GM18873 (cell line): ENCODE measurements at regions not wholly inside any gene's neighbourhood (a gene's known extent, or its start where the extent isn't known, plus 50 kb on each side); places are given as distances from the start of the nearest gene placed in this dataset.

ENCODE experiments used
- ATAC-seq: cut with Tn5 transposase; IDR thresholded peaks from one replicate; pipeline ENCODE4 v1.9.1; 2021; ENCODE audit warnings: mild to moderate bottlenecking, moderate library complexity, moderate number of reproducible peaks; ENCODE audit not compliant: unreplicated experiment, low FRiP score

- no peak for ATAC-seq
Observed at GRCh38 chr18:1875219-1875618, 696.1 kb downstream of the METTL4 start.

GRCh38 chr18:1884623-1885022 lies 686.7 kb downstream of the METTL4 start:
- no peak for ATAC-seq

- no peak for ATAC-seq
Observed at GRCh38 chr18:1891641-1892040, 679.7 kb downstream of the METTL4 start.

- ATAC-seq, result no peak
Observed at GRCh38 chr18:1892191-1892590, 679.1 kb downstream of the METTL4 start.

- no peak for ATAC-seq
Observed at GRCh38 chr18:1895456-1896185, 675.7 kb downstream of the METTL4 start.

- ATAC-seq, result no peak
Observed at GRCh38 chr18:1906421-1906820, 664.9 kb downstream of the METTL4 start.

- no peak for ATAC-seq
Observed at GRCh38 chr18:1907470-1908206, 663.7 kb downstream of the METTL4 start.

- no peak for ATAC-seq
Observed at GRCh38 chr18:1914489-1914888, 656.8 kb downstream of the METTL4 start.

- ATAC-seq, result no peak
Observed at GRCh38 chr18:1916869-1917523, 654.3 kb downstream of the METTL4 start.

- ATAC-seq, result no peak
Observed at GRCh38 chr18:1917569-1917968, 653.7 kb downstream of the METTL4 start.

- ATAC-seq, result no peak
Observed at GRCh38 chr18:1922066-1922465, 649.2 kb downstream of the METTL4 start.

- no peak for ATAC-seq
Observed at GRCh38 chr18:1928711-1929110, 642.6 kb downstream of the METTL4 start.

- no peak for ATAC-seq
Observed at GRCh38 chr18:1929720-1930119, 641.6 kb downstream of the METTL4 start.

- ATAC-seq, result no peak
Observed at GRCh38 chr18:1930291-1931270, 640.7 kb downstream of the METTL4 start.

- no peak for ATAC-seq
Observed at GRCh38 chr18:1952486-1952885, 618.8 kb downstream of the METTL4 start.

- no peak for ATAC-seq
Observed at GRCh38 chr18:1954583-1955312, 616.6 kb downstream of the METTL4 start.

- ATAC-seq, result no peak
Observed at GRCh38 chr18:1958798-1959197, 612.5 kb downstream of the METTL4 start.

- no peak for ATAC-seq
Observed at GRCh38 chr18:1965016-1965415, 606.3 kb downstream of the METTL4 start.

GRCh38 chr18:1965541-1965940 lies 605.8 kb downstream of the METTL4 start:
- no peak for ATAC-seq
